Middle frontal gyrus (tissue), 1 donor: ENCODE measurements at regions not wholly inside any gene's neighbourhood (a gene's known extent, or its start where the extent isn't known, plus 50 kb on each side); places are given as distances from the start of the nearest gene placed in this dataset.
"Not testable (repeated sequence)": the region's sequence is repeated elsewhere in the genome, so short reads cannot be mapped to it uniquely, and the experiment has no call there.

Experiments
- DNase-seq: peaks from one replicate; pipeline ENCODE4 v3.0.0-alpha.2; 2015; ENCODE audit warnings: low spot score; ENCODE audit errors: extremely low spot score

DNA sequence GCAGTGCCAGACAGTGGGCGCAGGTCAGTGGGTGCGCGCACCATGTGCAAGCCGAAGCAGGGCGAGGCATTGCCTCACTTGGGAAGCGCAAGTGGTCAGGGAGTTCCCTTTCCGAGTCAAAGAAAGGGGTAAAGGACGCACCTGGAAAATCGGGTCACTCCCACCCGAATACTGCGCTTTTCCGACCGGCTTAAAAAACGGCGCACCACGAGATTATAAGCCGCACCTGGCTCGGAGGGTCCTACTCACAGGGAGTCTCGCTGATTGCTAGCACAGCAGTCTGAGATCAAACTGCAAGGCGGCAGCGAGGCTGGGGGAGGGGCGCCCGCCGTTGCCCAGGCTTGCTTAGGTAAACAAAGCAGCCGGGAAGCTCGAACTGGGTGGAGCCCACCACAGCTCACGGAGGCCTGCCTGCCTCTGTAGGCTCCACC, 77.9 kb downstream of the NR4A2 start:
- not testable (repeated sequence) for DNase-seq

DNA sequence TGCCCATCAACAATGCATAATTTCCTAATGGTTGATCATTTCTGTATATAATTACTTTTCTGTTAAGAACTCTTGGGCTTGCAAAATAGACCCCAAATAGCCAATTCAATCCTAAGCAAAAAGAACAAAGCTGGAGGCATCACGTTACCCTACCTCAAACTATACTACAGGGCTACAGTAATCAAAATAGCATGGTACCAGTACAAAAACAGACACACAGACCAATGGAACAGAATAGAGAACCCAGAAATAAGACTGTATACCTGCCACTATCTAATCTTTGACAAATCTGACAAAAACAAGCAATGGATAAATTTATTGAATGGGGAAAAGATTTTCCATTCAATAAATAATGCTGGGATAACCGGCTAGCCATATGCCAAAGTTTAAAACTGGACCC, 78.8 kb downstream of the NR4A2 start:
- no peak for DNase-seq

DNA sequence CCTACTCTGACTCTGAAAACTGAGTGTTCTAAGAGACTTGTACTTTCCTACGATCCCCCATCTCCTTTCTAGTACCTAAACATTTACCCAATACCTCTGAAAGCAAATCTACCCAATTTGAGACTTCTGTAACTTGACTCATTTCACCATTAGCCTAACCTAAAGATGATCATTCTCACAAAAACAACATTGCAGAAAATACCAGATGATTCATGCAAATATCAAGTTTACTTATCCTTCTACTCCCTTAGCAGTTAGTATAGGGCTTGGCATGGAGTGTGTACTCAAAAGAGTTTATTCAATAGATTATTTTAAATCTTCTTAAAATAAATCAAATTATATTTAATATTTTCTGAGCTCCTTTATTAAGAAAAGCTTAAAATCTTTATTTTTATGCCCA, 89.6 kb downstream of the NR4A2 start:
- DNase-seq = no peak

DNA sequence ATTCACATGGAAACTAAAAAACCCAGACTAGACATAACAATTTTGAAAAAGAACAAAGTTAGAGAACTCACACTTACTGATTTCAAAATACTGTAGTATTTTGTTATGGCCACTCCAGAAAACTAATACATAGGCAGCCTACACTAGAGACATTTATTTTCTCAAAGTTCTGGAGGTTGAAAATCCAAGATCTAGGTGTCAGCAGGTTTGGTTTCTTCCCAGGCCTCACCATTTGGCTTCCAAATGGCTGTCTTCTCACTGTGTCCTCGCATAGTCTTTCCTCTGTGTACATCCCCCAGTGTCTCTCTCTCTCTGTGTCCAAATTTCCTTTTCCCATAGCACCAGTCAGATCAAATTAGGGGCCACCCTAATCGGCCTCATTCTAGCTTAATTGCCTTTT, 95.0 kb downstream of the NR4A2 start:
- no peak for DNase-seq

DNA sequence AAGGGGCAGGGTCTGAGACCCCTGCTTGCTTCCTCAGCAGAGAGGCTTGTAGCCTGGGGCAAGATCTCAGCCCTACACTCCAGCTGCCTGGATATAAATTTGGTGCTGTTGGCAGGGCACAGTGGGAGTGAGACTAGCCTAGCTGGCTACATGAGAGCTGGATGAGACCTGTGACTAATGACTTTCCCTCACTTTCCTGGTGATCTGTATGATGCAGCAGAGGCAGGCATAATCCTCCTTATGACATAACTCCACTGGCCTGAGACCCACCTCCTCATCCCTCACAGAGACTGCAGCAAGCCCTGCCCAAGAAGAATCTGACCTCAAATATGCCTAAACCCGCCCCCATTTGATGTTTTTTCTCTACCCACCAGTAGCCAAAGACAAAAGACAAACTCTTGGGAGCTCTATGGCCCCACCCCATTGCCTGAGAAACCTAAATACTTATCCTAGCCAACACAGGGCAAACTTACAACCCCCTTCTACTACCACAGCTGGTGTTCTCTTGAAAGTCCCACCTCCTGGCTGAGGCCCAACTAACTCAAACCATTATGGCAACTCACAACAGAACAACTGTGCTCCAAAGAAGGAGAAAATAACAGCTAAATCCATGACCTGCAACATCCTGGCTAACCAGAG, 102.7 kb downstream of the NR4A2 start:
- no peak for DNase-seq

DNA sequence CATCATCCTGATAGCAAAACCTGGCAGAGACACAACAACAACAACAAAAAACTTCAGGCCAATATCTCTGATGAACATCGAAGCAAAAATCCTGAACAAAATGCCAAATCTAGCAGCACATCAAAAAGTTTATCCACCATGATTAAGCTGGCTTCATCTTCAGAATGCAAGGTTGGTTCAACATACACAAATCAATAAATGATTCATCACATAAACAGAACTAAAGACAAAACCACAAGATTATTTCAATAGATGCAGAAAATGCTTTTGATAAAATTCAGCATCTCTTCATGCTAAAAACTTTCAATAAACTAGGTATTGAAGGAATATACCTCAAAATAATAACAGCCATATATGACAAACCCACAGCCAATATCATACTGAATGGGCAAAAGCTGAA, 109.2 kb downstream of the NR4A2 start:
- not testable (repeated sequence) for DNase-seq

DNA sequence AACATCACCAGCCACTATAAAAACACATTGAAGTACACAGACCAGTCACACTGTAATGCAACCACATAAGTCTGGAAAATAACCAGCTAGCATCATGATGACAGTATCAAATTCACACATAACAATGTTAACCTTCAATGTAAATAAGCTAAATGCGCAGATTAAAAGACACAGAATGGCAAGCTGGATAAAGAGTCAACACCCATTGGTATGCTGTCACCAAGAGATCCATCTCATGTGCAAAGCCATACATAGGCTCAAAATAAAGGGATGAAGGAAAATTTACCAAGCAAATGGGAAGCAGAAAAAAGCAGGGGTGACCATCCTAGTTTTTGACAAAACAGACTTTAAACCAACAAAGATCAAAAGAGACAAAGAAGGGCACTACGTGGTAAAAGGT, 110.8 kb downstream of the NR4A2 start:
- no peak for DNase-seq

DNA sequence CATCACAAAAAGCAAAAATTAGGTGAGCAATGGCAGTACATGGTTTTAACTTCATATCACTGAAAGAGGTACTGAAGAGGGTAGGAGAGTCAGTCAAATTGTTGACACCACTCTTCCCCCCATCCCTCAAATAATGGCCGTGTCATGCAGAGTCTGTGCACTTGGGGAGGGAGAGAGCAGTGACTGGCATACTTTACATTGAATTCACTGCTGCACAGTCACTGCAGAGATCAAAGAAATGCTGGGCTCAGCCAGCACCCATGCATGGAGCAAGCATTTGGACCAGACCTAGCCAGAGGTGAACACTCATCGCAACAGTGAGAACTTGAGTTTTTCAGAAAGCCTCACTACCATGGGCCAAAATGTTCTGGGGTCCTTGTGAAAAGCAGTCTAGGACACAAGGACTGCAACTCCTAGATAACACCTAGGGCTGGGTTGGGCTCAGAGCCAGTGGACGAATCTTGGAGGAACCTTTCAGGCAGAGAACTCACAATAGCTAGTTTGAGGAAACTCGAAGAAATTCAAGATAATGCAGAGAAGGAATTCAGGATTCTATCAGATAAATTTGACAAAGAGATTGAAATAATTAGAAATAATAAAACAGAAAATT, 112.9 kb downstream of the NR4A2 start:
- DNase-seq = no peak

DNA sequence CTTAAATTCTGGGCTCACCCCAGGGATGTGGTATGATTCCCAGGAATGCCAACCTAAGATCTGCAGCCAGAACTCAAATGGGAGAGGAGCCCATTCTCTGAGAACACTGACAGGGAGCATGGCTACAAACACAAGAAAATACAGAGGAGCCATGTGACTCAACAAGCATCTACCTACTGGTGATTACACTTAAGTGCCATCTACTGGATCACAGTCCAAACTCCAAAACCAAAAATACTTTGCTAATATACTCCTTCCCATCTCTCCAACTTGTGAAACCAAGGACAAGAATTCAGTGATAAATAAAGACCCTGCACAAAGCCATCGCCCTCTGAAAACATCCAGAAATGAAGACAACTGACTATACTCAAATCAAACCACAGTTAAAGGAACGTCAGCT, 116.9 kb downstream of the NR4A2 start:
- DNase-seq = no peak

DNA sequence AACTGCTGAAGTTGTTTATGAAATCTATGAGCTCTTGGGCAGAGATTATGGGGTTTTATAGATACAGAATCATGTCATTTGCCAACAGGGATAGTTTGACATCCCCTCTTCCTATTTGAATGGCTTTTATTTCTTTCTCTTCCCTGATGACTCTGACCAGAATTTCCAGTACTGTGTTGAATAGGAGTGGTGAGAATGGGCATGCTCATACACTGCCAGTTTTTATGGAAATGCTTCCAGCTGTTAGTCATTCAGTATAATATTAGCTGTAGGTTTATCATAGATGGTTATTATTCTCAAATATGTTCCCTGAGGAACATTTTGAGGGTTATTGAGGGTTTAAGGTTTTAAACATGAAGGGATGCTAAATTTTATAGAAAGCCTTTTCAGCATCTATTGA, 121.2 kb downstream of the NR4A2 start:
- DNase-seq = no peak

DNA sequence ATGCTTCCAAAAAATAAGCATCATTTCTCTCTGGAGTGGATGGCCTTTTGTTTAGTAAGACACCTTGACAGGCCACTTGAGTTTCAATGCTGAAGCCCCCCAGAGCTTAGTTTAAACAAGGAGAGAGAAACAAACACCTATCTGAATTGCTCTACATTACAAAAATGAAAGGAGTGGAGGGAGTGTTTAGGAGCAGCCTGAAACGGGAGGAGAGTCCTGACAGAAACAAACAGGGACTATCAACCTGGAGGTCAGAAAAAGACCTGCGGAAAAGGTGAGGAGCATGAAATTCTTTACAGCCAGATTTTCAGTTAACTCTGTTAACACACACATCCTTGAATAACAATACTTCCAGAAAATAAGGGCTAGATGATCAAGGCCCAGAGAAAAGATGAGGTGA, 126.2 kb downstream of the NR4A2 start:
- DNase-seq = no peak

DNA sequence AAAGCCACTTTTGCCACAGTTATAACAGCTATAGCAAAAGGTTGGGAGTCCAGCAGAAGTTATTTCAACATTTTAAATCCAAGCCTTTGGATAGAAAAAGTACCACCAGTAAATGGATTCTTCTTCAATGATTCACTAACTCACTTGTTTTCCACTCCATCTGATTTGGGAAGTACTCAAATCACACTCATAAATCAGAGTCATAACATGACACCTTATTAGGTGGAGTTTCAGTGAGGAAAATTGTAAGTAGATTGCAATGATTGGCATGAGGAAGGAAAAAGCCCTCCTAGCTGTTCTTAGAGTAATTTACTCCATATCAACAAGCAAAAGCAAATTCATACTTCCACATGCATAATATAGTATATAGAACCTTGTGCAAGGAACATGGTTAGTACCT, 132.9 kb downstream of the NR4A2 start:
- DNase-seq = no peak

DNA sequence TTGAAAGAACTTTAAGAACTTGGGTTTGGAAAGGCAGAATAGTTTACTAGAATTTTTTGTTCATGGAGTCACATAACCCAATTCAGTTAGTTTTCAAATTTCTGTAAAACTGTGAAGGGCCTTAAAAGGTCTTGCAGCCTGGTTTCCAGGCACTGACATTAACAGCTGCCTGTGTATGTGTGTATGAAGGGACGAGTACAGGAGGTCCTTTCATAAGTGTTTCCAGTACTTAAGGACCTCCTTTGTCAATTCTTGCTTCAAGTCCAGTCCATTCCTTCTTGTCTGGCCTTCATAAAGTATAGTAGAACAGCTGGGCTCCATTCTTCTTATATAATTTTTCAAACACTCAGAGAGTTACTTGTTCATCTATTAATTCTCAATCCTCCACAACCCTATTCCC, 136.5 kb downstream of the NR4A2 start:
- DNase-seq = no peak

DNA sequence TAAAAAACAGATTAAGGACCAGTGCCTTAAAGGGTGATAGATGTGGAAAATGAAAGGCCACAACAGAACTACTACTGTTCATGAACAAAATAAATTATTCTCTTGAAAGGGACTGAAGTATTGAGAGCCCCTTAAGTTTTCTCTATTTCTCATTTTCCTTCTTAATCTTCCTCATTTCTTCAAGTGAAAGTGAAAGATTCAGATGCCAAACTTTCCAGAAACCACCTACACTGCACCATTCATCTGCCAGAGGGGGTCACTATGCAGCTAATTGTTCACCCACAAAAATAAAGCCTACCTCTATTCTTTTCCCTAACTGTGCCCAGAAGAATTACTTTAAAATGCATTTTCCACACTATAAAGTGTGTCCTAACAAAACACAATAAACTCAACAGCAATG, 140.1 kb downstream of the NR4A2 start:
- DNase-seq = no peak

DNA sequence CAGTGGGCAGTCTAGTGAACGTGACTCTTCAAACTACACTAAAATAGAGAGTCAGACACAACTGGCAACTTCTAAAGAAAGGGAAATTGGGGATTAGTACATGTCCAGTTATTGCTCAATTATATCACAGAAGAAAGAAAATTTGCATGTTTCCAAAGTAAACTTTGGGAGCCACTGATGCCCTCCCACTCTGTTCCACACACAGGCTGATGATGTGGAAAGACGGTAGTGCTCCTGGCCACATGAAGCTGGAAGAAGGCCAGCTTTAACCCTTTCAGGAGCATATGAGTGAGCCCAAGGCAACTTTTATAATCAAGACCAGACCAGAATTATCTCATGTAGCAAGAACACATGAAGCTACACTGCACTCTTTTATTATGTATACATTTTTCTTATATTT, 141.0 kb downstream of the NR4A2 start:
- DNase-seq = no peak

DNA sequence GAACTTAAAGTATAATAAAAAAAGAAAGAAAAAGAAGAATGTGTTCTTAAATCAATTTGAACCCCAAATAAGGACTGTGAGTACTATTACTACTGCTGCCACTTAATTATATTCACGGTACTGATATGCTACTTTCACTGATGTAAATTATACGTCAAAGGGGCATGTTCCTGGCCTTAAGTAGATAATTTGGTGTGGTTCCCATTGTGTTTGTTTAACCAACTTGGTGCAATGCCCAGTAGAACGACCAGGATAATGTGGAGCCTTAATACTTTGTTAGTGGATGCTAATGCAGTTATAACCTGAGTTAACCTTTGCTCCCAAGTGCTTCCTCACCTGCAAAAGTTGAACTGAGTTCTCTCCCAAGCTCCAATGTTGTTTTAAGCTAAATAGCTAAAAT, 142.0 kb downstream of the NR4A2 start:
- DNase-seq = no peak

DNA sequence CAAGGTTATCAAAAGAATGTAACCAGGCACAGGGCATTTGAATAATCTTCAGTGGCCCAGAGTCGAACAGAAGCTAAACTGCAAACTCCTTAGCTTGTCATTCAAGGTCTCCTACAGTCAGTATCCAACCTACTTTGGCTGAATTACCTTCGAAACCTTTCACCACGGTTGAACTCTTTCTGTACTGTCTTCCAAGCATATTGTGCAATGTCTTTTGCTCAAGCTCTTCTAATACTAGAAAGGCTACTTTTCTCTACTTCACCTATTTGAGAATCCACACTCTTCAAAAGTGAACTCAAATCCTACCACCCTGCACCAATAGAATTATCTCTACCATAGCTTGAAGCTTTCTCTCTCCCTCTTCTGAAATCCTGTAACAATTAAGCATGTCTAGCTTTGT, 142.9 kb downstream of the NR4A2 start:
- DNase-seq = no peak

DNA sequence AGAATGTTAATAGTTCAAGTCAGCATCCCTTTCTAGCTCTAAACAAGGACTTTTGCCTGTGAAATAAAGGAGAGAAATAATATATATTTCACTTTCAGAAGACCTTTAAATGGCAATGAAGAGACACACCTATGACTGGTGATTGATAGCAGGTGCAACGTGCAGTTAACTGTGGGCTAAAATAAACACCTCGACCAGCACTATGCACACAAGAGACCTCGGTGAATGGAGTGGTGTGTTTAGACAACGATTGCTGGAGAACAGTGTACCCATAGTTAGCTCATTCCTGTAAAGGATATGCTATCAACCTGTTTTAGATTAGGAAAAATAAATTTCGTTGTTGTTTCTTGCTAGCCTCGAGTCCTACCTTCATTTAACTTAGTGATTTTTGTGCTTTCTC, 143.4 kb downstream of the NR4A2 start:
- DNase-seq = no peak

DNA sequence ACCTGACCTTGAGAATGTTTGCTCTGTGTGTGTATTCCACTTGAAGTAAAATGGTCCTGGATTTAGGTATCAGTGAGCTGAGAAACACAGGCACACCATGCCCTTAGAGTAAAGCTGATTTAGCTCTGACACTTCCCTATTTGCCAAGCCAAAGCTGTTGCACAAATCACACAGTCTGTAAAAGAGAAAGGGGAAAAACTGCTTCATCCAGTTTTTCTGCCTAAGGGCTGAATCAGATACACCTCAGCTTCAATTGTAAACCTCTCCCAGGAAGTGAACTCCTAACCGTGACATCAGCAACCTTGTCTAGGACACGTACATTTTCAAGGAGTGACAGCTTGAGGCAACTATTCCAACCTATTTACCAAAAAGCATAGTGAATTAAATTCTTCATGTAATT, 150.4 kb downstream of the NR4A2 start:
- no peak for DNase-seq

DNA sequence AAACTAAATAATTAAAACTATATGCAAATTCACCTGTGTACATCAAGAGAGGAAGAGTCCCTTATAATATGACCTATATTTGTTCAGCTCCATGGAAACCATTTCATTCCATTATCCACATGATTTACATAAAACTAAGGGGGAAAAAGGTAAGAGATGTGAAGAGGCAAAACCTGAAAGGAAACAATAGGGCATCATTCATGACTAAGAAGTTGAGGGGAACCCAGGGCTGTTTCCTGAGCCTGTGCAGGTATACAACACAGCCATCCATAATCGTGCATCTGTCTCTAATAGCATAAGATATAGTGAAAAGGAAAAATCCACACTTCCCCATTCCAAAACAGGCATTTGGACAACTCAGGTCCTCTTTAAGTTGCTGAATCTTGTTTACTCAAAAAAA, 151.3 kb downstream of the NR4A2 start:
- no peak for DNase-seq

DNA sequence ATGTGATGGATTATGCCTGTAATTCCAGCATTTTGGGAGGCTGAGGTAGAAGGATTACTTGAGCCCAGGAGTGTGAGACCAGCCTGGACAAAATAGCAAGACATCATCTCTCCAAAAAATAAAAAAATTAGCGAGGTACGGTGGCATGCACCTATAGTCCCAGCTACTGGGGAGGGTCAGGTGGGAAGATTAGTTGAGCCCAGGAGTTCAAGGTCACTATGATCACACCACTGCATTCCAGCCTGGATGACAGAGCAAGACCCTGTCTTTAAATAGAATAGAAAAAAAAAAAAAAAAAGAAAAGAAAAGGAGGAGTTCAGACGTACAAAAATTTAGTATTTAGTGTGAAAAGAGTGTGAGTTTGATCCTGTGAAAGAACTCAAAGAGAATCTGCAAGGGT, 154.9 kb downstream of the NR4A2 start:
- no peak for DNase-seq

DNA sequence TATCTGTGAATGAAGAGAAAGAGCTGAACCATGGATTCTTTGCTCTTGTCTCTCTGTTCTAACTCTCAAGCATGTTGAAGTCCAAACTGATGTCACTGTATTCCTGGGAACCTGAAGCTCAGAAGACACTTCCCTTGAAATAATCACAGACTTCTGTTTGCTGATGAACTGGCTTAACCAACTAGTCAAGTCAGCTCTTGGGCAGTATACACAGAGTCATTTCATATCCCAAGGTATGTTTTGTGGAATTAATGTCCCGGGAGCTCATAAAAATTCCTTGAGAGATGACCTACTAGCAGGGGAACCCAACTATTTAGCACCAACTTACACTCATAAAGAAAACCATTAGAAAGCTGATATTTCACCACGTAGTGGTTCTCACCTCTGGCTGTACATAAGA, 156.6 kb downstream of the NR4A2 start:
- no peak for DNase-seq

DNA sequence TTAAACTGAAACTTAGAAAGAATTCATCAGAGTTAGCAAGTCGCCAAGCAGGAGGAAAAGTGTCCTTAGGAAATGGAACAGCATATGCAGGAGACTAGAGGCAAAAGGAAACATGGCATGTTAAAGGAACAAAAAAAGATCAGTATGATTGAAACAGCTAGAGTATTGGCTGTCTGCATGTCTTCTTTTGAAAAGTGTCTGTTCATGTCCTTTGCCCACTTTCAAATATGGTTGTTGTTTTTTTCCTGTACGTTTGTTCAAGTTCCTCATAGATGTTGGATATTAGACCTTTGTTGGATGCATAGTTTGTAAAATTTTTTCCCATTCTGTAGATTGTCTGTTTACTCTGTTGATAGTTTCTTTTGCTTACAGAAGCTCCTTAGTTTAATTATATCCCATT, 161.6 kb downstream of the NR4A2 start:
- DNase-seq = no peak

DNA sequence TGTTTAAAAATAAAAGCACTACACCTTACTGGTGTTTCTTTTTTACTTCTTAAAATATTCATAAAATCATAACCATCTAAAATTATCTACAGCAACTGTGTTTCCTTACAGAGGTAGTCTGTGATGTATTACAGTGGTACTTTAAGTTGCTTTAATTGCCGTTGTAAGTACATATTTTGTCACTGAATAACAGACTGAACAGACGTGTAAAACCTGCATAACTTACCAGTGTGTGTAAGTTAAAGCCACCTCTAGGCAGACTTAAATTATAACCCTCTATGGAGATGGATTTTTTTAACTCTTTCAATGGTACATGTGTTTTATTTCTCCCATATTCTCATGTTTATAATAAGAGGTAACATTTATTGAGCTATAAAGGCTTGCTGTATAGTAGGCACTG, 166.8 kb downstream of the NR4A2 start:
- DNase-seq = no peak
